H1 (cell line): ENCODE measurements at regions not wholly inside any gene's neighbourhood (a gene's known extent, or its start where the extent isn't known, plus 50 kb on each side); places are given as distances from the start of the nearest gene placed in this dataset.

ENCODE experiments used
- ASH2L ChIP-seq: fragments of 200-600, 300-600 bp; sonication (generic); IDR thresholded peaks from one replicate; pipeline ENCODE4 v1.7.1; 2017; ENCODE audit warnings: low read length
- ATF3 ChIP-seq: IDR thresholded peaks from 2 replicates; pipeline ENCODE4 v1.6.1; 2011; ENCODE audit warnings: low read depth, mild to moderate bottlenecking, low read length; ENCODE audit not compliant: insufficient read depth
- CHD2 ChIP-seq: IDR thresholded peaks from 2 replicates; pipeline ENCODE4 v1.6.1; 2012; ENCODE audit warnings: low read length, improper control_type of control experiment
- FOSL1 ChIP-seq: IDR thresholded peaks from 2 replicates; pipeline ENCODE4 v1.6.1; 2011; ENCODE audit warnings: mild to moderate bottlenecking, low read depth, low read length, moderate library complexity; ENCODE audit not compliant: insufficient read depth
- POLR2A ChIP-seq, 2 experiments: IDR thresholded peaks; 1 replicate in 1 of 2; 2 replicates in 1 of 2; pipeline ENCODE4 v1.6.1; 2011; ENCODE audit warnings: low read depth in 2 of 2, low read length in 2 of 2, mild to moderate bottlenecking in 2 of 2; ENCODE audit errors: control extremely low read depth in 1 of 2
- SAP30 ChIP-seq: fragments of 300-600 bp; sonication (generic); IDR thresholded peaks from 2 replicates; pipeline ENCODE4 v1.7.1; 2012; ENCODE audit warnings: low read length, moderate library complexity, mild to moderate bottlenecking, inconsistent platforms; ENCODE audit not compliant: insufficient read depth, insufficient replicate concordance
- YY1 ChIP-seq: IDR thresholded peaks from 2 replicates; pipeline ENCODE4 v1.6.1; 2011; ENCODE audit warnings: low read depth, mild to moderate bottlenecking, low read length

- TF ChIP-seq YY1 (peak; percentile 89), FOSL1 (no peak), ASH2L (peak; percentile 46), ATF3 (peak; percentile 57; the same call in 1 of the 2 replicates), SAP30 (no peak), CHD2 (0 out of 2 replicates have a peak, but pooled peaks have one; percentile 48), POLR2A (IDR thresholded peaks at IDR 0.05; ENCODE audit: control extremely low read depth in 1 of 2, low read depth in 2 of 2, low read length in 2 of 2) (peak; percentile 88 to 92)
These were observed 52.2 kb upstream of the SEC14L1 start (continued) for GRCh38 chr17:77088455-77089123.
